ENCODE measurements at regions not wholly inside any gene's neighbourhood (a gene's known extent, or its start where the extent isn't known, plus 50 kb on each side); places are given as distances from the start of the nearest gene placed in this dataset.

GRCh38 chr6:3900744-3901336 is 51.7 kb downstream of the FAM50B start:
- DNase-seq (ENCODE audit: low read depth) = no peak
- H3K4me3 ChIP-seq (replicated peaks; ENCODE audit: low read depth, low read length) = no peak overlapping the region
- TF ChIP-seq CTCF (IDR thresholded peaks at IDR 0.05; ENCODE audit: low read length, missing control alignments) = no peak

- TF ChIP-seq CTCF (IDR thresholded peaks at IDR 0.05; ENCODE audit: low read length, missing control alignments) = no peak
- no peak for DNase-seq (ENCODE audit: low read depth)
- H3K4me3 ChIP-seq (replicated peaks; ENCODE audit: low read depth, low read length) = no peak overlapping the region
Measured at GRCh38 chr6:3902871-3903648, 53.9 kb downstream of the FAM50B start.

GRCh38 chr6:3904518-3904917 is 55.3 kb downstream of the FAM50B start:
- H3K4me3 ChIP-seq (replicated peaks; ENCODE audit: low read depth, low read length) = no peak overlapping the region
- no peak for TF ChIP-seq CTCF (IDR thresholded peaks at IDR 0.05; ENCODE audit: low read length, missing control alignments)
- no peak for DNase-seq (ENCODE audit: low read depth)

- no peak overlapping the region for H3K4me3 ChIP-seq (replicated peaks; ENCODE audit: low read depth, low read length)
- no peak for TF ChIP-seq CTCF (IDR thresholded peaks at IDR 0.05; ENCODE audit: low read length, missing control alignments)
- no peak for DNase-seq (ENCODE audit: low read depth)
Measured at GRCh38 chr6:3905945-3906845, 57.0 kb downstream of the FAM50B start.

- no peak for TF ChIP-seq CTCF (IDR thresholded peaks at IDR 0.05; ENCODE audit: low read length, missing control alignments)
- H3K4me3 ChIP-seq (replicated peaks; ENCODE audit: low read depth, low read length) = no peak overlapping the region
- DNase-seq (ENCODE audit: low read depth) = no peak
Measured at GRCh38 chr6:3906846-3907151, 57.6 kb downstream of the FAM50B start.

- no peak overlapping the region for H3K4me3 ChIP-seq (replicated peaks; ENCODE audit: low read depth, low read length)
- no peak for DNase-seq (ENCODE audit: low read depth)
- no peak for TF ChIP-seq CTCF (IDR thresholded peaks at IDR 0.05; ENCODE audit: low read length, missing control alignments)
Measured at GRCh38 chr6:3908223-3908622, 59.0 kb downstream of the FAM50B start.

All from fibroblast of pulmonary artery (primary cell).